Right hindlimb (tissue), 1 donor: ENCODE measurements at regions not wholly inside any gene's neighbourhood (a gene's known extent, or its start where the extent isn't known, plus 50 kb on each side); places are given as distances from the start of the nearest gene placed in this dataset.
"Not testable (repeated sequence)": the region's sequence is repeated elsewhere in the genome, so short reads cannot be mapped to it uniquely, and the experiment has no call there.

ENCODE experiments used
- DNase-seq: peaks from one replicate; pipeline ENCODE4 v3.0.0-alpha.2; 2018

DNA sequence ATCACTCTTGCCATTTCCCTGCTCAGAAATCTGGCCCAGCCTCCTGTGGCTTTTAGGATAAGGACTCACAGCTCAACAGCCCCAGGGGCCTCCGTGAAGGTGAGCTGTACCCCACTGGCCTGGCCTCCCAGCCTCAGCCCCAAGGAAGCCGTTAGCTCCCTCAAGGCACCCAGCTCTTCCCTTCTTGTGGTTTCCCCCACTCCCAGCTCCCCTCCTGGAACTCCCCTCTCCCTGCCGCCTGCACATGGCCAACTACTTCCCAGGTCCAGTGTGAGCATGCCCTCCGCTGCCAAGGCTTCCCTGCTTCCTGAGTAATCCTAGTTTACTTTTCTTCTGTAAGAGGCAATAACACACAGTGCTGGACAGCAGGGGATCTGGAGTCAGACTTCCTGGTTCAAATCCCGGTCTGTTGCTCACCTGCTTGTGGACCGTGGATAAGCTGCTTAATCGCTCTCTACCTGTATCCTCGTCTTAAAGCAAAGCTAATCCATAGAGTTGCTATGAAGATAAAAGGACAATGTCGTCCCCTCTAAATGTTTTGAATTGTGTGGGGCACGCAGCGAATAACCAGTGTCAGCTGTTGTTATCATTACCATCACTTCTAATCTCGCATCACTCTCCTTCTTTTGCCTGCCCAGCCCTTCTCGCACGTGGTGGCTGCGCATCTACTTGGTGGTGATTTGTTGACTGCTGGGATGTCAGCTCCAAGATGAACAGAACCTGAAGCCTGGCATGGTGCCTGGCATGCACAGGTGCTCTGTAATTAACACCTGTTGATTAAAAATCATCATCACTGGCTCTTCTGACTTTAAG is 86.6 kb downstream of the C5orf15 start:
- DNase-seq: no peak

GRCh38 chr5:133878236-133878555 is 90.2 kb downstream of the C5orf15 start:
- DNase-seq: no peak

DNA sequence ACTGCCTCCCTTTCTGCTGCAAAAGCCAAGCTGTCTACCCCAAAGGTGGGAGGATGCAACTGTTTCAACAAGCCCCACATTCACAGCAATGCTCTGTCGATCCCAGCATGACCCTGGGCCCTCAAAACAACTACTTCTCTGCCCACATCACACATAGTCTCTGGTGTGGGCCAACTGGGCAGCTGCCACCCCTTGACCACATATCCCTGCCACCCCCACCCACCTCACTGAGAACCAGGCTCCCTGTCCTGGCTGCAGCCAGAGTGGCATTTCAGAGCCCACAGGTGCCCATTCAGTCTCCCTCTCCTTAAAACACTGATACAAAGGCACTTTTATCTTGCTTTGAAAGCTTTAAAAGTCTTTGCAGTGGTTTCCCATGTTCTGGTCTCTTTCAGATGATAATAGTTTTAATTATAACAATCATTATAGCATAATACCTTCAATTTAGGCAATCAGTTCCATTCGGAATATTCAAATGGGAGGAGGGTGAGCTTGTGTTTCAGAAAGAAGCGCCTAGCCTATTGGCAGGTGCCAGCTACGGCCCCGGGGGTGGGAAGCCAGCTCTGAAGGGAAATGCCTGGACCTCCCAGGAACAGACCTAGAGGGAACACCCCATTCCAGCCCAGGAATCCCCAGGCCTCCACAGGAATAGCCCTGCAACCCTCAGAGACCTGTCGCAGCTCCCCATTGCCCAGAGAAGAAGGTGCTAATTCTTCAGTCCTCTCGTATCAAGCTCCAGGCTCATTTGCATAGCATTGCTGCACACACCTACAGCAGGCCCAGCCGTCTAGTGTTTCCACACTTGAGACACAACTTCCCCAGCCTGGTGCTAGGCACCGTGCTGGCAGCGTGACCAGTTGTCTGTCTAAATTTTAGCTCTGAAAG is 90.8 kb downstream of the C5orf15 start:
- DNase-seq: no peak

DNA sequence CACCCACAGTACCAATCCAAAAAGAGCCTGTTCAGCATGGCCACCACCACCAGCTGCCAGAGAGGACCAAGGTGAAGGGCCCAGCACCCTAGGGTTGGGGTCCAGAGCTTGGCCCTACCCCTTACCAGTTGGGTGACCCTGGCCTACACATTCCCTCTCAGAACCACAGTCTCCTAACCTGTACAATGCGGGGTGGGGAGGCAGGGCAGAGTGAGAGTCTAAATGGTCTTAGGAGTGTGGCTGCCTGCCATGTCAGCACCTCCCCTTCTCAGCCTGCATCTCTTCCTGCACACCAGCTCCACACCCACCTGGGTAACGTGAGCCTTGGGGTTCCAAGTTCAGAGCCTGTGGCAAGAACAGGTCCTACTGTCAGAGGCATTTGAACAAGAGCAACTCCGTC is 92.2 kb downstream of the C5orf15 start:
- no peak for DNase-seq

DNA sequence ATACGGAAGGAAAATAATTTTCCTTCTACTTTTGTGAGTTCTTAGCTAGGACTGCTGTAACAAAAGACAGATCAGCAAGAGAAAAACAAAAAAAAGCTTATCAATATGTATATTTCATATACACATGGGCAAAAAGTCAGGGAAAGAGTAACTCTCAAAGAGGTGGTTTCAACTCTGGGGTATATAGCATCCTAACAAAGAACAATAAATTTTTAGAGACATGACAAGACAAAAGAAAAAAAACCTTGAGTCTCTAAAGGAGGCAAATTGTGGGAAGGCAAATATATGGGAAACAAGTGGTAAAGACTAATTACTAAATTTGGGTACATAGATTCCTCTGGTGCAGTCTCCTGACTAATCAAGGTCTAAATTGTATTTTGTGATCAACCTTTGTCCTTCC is 93.2 kb downstream of the C5orf15 start:
- DNase-seq: no peak

DNA sequence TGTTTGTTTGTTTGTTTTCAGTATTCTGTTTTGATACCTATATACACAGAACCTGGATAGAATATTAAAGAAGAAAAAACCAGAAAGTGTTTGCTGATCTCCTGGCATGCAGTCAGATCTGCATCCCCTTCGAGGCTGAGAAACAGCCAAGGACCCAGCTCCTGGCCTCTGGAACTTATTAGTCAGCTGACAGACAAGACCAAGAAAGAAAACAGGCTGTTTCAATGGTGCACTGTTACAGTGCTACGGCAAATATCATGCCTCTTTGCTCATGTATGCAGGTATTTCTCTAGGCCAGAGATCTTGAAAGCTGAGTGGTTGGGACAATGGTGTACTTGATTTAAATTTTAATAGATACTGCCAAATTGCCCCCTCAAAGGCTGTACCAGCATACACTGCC is 95.0 kb downstream of the C5orf15 start:
- no peak for DNase-seq

DNA sequence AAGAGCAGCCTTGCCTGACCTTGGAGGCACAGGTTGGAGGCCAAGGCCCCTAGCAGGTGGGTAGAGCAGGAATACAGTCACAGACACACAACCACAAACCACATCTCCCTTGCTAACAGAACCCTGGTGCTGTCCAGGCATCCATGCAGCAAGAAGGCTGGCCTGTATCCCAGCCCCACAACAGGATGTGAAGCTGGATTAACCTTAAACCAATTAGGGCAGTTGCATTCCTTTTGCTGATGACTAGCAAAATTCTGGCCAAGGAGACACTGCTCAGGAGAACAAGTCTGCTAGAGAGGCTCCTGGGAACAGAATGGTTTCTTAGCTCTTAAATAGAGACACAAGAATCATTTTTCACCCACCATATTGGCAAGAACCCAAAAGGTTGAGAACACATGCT is 97.8 kb downstream of the C5orf15 start:
- no peak for DNase-seq

DNA sequence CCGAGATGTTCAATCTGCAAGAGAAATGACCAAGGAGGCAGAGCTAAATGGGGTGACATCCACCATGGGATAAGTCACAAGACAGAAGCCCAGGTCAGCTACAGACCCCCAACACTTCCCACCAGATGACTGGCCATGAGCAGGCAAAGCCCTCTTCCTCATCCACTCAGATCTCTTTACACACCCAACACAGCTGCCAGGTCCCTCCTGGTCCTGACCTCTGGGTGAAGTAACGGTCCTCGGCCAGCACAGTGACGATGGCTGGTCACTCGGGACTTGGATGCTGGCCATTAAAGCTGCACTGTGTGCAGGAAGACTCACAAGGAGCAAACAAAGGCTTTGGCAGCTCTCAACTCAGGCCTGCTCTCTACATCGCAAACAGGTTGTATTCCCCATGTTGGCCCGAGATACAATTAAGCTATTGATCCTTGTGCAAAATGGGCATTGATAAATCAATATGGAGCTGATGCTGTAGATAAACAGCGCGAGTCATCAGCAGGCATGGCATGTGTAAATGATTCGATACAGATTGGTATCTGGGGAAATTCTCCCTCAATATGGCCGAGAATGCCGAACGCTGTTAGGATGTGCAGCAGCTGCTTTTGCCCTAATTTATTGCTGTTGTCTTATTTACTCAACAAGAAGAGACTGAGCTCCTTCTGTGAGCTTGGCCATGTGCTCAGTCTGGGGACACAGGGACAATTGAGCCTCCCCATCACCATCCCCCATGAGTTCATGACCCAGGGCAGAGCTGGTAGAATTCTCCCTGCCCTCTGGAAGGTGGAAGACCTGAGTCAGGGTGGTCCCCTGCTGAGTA is 98.7 kb downstream of the C5orf15 start:
- DNase-seq: no peak

DNA sequence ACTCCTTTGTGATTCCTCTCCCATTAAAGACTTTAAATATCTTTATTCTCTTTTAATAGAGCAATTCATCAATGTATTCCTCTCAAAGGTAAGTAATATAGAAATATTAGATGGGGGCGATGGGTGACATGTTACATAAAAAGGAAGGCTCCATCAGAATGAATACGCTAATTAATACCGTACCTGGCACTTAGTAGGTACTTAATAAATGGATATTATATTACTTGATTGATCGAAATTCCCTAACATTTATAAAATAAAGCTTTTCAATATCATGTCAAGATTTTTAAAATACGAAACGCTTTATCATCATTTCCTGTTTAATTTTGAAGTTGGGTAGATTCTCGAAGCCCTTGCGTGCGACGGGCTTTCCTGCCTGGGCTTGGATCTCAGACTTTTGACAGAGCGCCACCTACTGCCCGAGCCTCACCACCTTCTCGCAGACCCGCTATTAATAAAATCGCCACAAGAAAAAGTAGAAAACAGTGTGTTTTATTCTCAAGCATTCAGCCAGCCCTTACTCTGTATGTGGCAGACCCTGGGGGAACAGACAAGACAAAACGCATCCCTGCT is 99.4 kb downstream of the C5orf15 start:
- peak; percentile 78 for DNase-seq

DNA sequence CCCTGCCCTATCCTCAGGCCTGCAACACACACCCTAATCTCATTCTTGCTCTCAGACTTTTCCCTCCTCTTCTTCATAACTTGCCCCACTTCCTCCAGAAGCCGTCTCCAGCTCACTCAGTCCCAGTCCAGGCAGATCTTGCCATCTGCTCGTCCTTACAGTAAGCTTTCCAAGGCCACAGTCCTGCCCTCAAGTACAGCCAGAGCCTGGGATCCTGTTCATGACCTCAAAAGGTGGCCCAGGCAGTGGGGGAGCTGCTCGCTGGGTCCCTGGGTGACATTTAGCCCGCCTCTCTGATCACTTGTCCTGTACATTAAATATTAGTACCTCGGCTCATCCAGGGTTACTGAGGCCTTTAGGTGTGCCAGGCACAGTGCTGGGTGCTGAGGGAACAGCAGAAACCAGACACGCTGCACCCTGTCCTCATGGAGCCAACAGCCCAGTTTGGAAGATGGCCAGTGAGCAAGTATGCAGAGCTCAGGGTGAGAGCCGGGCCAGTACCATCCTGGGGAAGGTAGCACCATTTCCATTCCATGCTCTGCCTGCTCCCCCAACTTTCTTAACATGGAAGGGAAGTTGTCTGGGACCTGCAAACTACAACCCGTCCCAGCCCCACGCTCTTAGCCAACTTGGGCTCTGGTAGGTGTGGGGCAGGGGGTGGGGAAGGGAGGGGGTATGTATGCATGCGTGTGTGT is 100.4 kb downstream of the C5orf15 start:
- no peak for DNase-seq

- no peak for DNase-seq
Observed at GRCh38 chr5:133867341-133867740, 101.1 kb downstream of the C5orf15 start.

DNA sequence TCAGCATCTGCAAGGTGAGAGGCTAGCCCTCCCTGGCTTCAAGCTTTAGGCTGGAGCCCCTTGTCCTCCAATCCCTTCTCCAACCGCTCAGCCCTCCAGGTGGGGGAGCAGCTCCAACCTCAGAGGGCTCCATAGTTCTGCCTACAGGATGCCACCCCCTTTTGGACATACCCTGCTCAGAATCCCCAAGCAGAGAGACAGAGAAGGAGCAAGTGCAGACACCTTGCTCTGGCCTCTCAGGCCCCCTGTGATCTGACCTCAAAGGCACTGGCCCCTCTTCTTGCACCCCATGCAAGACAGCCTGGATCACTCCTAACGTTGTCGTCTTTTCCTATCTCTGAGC is 101.6 kb downstream of the C5orf15 start:
- no peak for DNase-seq

- no peak for DNase-seq
Observed at GRCh38 chr5:133866160-133866902, 102.1 kb downstream of the C5orf15 start.

- no peak for DNase-seq
Observed at GRCh38 chr5:133865113-133865512, 103.3 kb downstream of the C5orf15 start.

GRCh38 chr5:133864711-133865110 is 103.7 kb downstream of the C5orf15 start:
- no peak for DNase-seq

GRCh38 chr5:133863857-133864585 is 104.4 kb downstream of the C5orf15 start:
- no peak for DNase-seq

DNA sequence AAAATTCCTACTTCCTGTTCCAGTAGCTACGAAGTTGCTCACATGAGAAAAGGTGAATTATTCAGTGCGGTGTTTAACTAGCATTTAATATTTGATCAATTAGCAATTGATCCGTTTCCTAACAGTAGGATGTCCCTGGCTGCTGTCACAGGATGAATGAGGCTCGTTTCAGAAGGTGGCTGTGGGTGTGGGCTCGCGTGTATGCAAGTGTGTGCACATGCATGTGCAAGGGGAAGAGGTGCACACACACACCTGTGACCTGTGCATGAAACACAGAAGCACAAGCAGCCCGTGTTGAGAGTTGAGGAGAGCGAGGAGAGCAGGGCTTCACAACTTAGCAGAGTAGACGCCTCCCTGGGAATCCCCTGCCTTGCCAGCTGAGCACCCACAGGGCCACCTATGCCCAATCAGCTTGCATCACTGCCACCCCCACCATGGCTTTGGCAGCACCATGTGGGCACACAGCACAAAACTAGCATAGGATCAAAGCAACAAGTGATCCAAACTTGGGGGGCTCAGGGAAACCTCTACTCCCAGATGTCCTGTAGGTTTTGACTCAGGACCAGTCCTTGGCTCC is 107.2 kb downstream of the C5orf15 start:
- DNase-seq: no peak

DNA sequence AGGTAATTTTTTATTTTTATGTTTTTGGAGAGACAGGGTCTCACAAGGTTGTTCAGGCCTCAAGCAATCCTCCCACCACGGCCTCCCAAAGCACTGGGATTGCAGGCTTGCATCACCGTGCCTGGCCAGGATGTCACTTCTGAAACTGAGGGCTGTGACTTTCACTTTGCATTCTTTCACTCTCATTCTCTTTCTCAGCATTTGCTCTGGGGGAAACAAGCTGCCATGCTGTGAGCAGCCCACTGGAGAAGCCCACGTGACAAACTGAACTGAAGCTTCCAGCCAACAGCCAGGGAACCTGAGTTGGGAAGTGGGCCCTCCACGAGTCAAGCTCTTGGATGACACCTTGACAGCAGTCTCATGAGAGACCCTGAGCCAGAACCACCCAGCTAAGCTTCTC is 109.4 kb downstream of the C5orf15 start:
- no peak for DNase-seq

DNA sequence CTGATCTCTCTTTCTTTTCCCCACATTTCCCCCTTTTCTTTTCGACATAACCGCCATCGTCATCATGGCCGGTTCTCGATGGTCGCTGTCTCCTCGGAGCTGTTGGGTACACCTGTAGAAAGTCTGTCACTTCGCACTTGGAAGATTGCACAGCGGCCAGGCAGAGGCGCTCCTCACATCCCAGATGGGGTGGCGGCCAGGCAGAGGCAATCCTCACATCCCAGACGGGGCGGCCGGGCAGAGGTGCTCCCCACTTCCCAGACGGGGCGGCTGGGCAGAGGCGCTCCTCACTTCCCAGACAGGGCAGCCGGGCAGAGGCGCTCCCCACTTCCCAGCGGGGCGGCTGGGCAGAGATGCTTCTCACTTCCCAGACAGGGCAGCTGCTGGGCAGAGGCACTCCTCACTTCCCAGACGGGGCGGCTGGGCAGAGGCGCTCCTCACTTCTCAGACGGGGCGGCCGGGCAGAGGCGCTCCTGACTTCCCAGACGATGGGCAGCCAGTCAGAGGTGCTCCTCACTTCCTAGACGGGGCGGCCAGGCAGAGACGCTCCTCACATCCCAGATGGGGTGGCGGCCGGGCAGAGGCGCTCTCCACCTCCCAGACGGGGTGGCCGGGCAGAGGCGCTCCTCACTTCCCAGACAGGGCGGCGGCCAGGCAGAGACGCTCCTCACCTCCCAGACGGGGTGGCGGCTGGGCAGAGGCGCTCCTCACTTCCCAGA is 110.7 kb downstream of the C5orf15 start:
- DNase-seq: not testable (repeated sequence)

- DNase-seq: no peak
Observed at GRCh38 chr5:133854554-133854953, 113.9 kb downstream of the C5orf15 start.
